Kidney (tissue), 13 donors: ENCODE measurements at regions not wholly inside any gene's neighbourhood (a gene's known extent, or its start where the extent isn't known, plus 50 kb on each side); places are given as distances from the start of the nearest gene placed in this dataset.

Source experiments
- DNase-seq, 5 donors: peaks; one replicate each; pipeline ENCODE4 v3.0.0-alpha.2; 2013 to 2020
- FAIRE-seq: peaks from 2 replicates; lab custom pipeline; 2012; peaks lifted over from hg19 to GRCh38; lab: Jason Lieb, UNC
- H3K27ac ChIP-seq, 2 donors: one replicate each; pipeline ENCODE4 v1.7.0; 2013; ENCODE audit warnings: low read depth in 2 of 2, low read length in 2 of 2, inconsistent platforms in 1 of 2
- H3K27me3 ChIP-seq: one replicate; pipeline ENCODE4 v1.7.1; 2013; ENCODE audit warnings: low read length, inconsistent platforms; ENCODE audit not compliant: control insufficient read depth, insufficient read depth
- H3K36me3 ChIP-seq, 3 donors: one replicate each; pipeline versions ENCODE4 v1.7.0 to v1.7.1; 2013; ENCODE audit warnings: low read length in 3 of 3, control low read depth in 1 of 3, inconsistent platforms in 1 of 3; ENCODE audit not compliant: insufficient read depth in 3 of 3, control insufficient read depth in 2 of 3
- H3K4me1 ChIP-seq, 3 donors: one replicate each; pipeline versions ENCODE4 v1.7.0 to v1.7.1; 2013; ENCODE audit warnings: low read length in 3 of 3, inconsistent platforms in 1 of 3, low read depth in 1 of 3; ENCODE audit not compliant: control insufficient read depth in 2 of 3, insufficient read depth in 2 of 3
- H3K4me3 ChIP-seq, 3 donors: one replicate each; pipeline versions ENCODE4 v1.7.0 to v1.8.1; 2013; ENCODE audit warnings: low read length in 3 of 3, control low read depth in 1 of 3, inconsistent platforms in 1 of 3
- H3K9ac ChIP-seq, 3 donors: one replicate each; pipeline versions ENCODE4 v1.7.0 to v1.7.1; 2013; ENCODE audit warnings: low read length in 3 of 3, control low read depth in 1 of 3, inconsistent platforms in 1 of 3
- H3K9me3 ChIP-seq, 3 donors: one replicate each; pipeline versions ENCODE4 v1.7.0 to v1.7.1; 2013; ENCODE audit warnings: low read length in 3 of 3, control low read depth in 1 of 3, inconsistent platforms in 1 of 3; ENCODE audit not compliant: control insufficient read depth in 2 of 3, insufficient read depth in 1 of 3
- CTCF ChIP-seq: IDR thresholded peaks from 3 replicates; pipeline ENCODE4 v1.5.1; 2012; ENCODE audit warnings: mild to moderate bottlenecking, moderate library complexity, borderline replicate concordance; ENCODE audit not compliant: insufficient read depth; ENCODE audit errors: extremely low read depth
- intact Hi-C: fragments of 100-400 bp; cut with DNase I; formaldehyde crosslinking; loops from one replicate; pipeline ENCODE4 v1.11.1; 2022
- donor health status: control.
- donor health status: control.
- donor health status: control.
- donor health status: control.
- donor health status: control.
- donor health status: DM: yes; HTN: yes; CAD: no.
- donor health status: Normal renal cell carcinoma (clear cell type).

GRCh38 chr5:82865625-82866024 is 211.6 kb downstream of the TMEM167A start:
- Histone ChIP-seq H3K36me3 (no peaks in the 10 kb centered on the region), H3K4me3 (no peak overlapping the region), H3K9ac (no peak overlapping the region), H3K27me3 (no peaks in the 10 kb centered on the region), H3K9me3 (no peaks in the 10 kb centered on the region), H3K4me1 (no peaks in the 10 kb centered on the region), H3K27ac (no peak overlapping the region)
- DNase-seq (no peak), FAIRE-seq (no peak)
- intact Hi-C loops: no loop called here
- no peak for TF ChIP-seq CTCF

GRCh38 chr5:82863266-82863665 is 213.9 kb downstream of the TMEM167A start:
- H3K4me1 ChIP-seq: no peaks in the 10 kb centered on the region
- H3K4me3 ChIP-seq: no peak overlapping the region
- H3K9ac ChIP-seq: no peak overlapping the region
- no peak for FAIRE-seq
- H3K27ac ChIP-seq: no peak overlapping the region
- no peak for TF ChIP-seq CTCF
- intact Hi-C loops: no loop called here
- DNase-seq: no peak
- H3K9me3 ChIP-seq: no peaks in the 10 kb centered on the region
- no peaks in the 10 kb centered on the region for H3K27me3 ChIP-seq
- no peaks in the 10 kb centered on the region for H3K36me3 ChIP-seq

GRCh38 chr5:82862711-82863110 is 214.5 kb downstream of the TMEM167A start:
- Histone ChIP-seq H3K27me3 (no peaks in the 10 kb centered on the region), H3K9ac (no peak overlapping the region), H3K4me1 (no peaks in the 10 kb centered on the region), H3K36me3 (no peaks in the 10 kb centered on the region), H3K4me3 (no peak overlapping the region), H3K27ac (no peak overlapping the region), H3K9me3 (no peaks in the 10 kb centered on the region)
- no peak for FAIRE-seq
- no peak for DNase-seq
- TF ChIP-seq CTCF: no peak
- intact Hi-C loops: no loop called here

- intact Hi-C loops: no loop called here
- FAIRE-seq (no peak), DNase-seq (peak in 1 of 5 donors; percentile 5)
- no peaks in the 10 kb centered on the region for H3K9me3 ChIP-seq
- no peaks in the 10 kb centered on the region for H3K27me3 ChIP-seq
- no peak overlapping the region for H3K9ac ChIP-seq
- H3K4me3 ChIP-seq: no peak overlapping the region
- no peak overlapping the region for H3K27ac ChIP-seq
- H3K4me1 ChIP-seq: no peaks in the 10 kb centered on the region
- no peaks in the 10 kb centered on the region for H3K36me3 ChIP-seq
- no peak for TF ChIP-seq CTCF
These were observed 214.9 kb downstream of the TMEM167A start for GRCh38 chr5:82862261-82862660.
